CD4-positive, alpha-beta memory T cell (primary cell): ENCODE measurements at regions not wholly inside any gene's neighbourhood (a gene's known extent, or its start where the extent isn't known, plus 50 kb on each side); places are given as distances from the start of the nearest gene placed in this dataset.
"Not testable (repeated sequence)": the region's sequence is repeated elsewhere in the genome, so short reads cannot be mapped to it uniquely, and the experiment has no call there.

Source experiments
- CTCF ChIA-PET: fragments of 350-600 bp; sonication (Branson Sonifier 250); formaldehyde crosslinking; loops from one replicate; lab custom pipeline; 2021; ENCODE audit warnings: inconsistent platforms; ENCODE audit not compliant: partially characterized antibody; lab: Charles Lee
- POLR2A ChIA-PET: fragments of 350-600 bp; sonication (Branson Sonifier 250); formaldehyde crosslinking; loops from one replicate; lab custom pipeline; 2021; ENCODE audit not compliant: partially characterized antibody; lab: Charles Lee
- DNase-seq, 5 donors: peaks; one replicate each; pipeline versions ENCODE4 v3.0.0 to v3.0.0-alpha.2; 2020 to 2022; ENCODE audit warnings: mixed read lengths in 1 of 5
- H3K27ac ChIP-seq: one replicate; pipeline ENCODE4 v1.7.0; 2013; ENCODE audit warnings: low read depth, low read length
- H3K27me3 ChIP-seq: 2 replicates; pipeline ENCODE4 v1.7.0; 2013; ENCODE audit warnings: mild to moderate bottlenecking, low read length, moderate library complexity; ENCODE audit not compliant: insufficient read depth
- H3K36me3 ChIP-seq: 2 replicates; pipeline ENCODE4 v1.7.0; 2013; ENCODE audit warnings: mild to moderate bottlenecking, low read length, moderate library complexity; ENCODE audit not compliant: insufficient read depth
- H3K4me1 ChIP-seq: 2 replicates; pipeline ENCODE4 v1.7.0; 2013; ENCODE audit warnings: mild to moderate bottlenecking, low read length, moderate library complexity; ENCODE audit not compliant: insufficient read depth
- H3K4me3 ChIP-seq, 2 donors: one replicate each; pipeline ENCODE4 v1.7.0; 2013; ENCODE audit warnings: low read length in 2 of 2, mild to moderate bottlenecking in 1 of 2
- H3K9me3 ChIP-seq, 2 donors: one replicate each; pipeline ENCODE4 v1.7.0; 2013; ENCODE audit warnings: low read length in 2 of 2, control low read depth in 1 of 2; ENCODE audit not compliant: control insufficient read depth in 1 of 2
- H3K27ac Mint-ChIP-seq, 7 donors: one replicate each; pipeline ENCODE4 v1.8.0; 2020 to 2021; ENCODE audit warnings: mixed read lengths in 7 of 7, mild to moderate bottlenecking in 6 of 7, inconsistent platforms in 3 of 7, moderate library complexity in 3 of 7
- H3K27me3 Mint-ChIP-seq, 2 donors: one replicate each; pipeline ENCODE4 v1.8.0; 2020 to 2021; ENCODE audit warnings: mixed read lengths in 2 of 2
- H3K36me3 Mint-ChIP-seq, 2 donors: one replicate each; pipeline ENCODE4 v1.8.0; 2020 to 2021; ENCODE audit warnings: mixed read lengths in 2 of 2, inconsistent platforms in 1 of 2, mild to moderate bottlenecking in 1 of 2
- H3K4me1 Mint-ChIP-seq, 4 donors: one replicate each; pipeline ENCODE4 v1.8.0; 2020 to 2021; ENCODE audit warnings: mixed read lengths in 4 of 4, mild to moderate bottlenecking in 1 of 4
- H3K4me3 Mint-ChIP-seq, 8 donors: one replicate each; pipeline ENCODE4 v1.8.0; 2020 to 2021; ENCODE audit warnings: mixed read lengths in 8 of 8, mild to moderate bottlenecking in 7 of 8, moderate library complexity in 6 of 8, inconsistent platforms in 3 of 8
- H3K9me3 Mint-ChIP-seq, 8 donors: one replicate each; pipeline ENCODE4 v1.8.0; 2020 to 2021; ENCODE audit warnings: mixed read lengths in 8 of 8, mild to moderate bottlenecking in 5 of 8, inconsistent platforms in 3 of 8, moderate library complexity in 1 of 8
- intact Hi-C: fragments of 100-400 bp; cut with micrococcal nuclease; formaldehyde crosslinking; loops from one replicate; pipeline ENCODE4 v1.15.1; 2023

- H3K4me1 ChIP-seq, H3K9me3 Mint-ChIP-seq, CTCF ChIA-PET, H3K4me3 Mint-ChIP-seq, POLR2A ChIA-PET, H3K27ac ChIP-seq, H3K27ac Mint-ChIP-seq, H3K27me3 Mint-ChIP-seq, H3K36me3 ChIP-seq, intact Hi-C loops, H3K9me3 ChIP-seq, H3K4me1 Mint-ChIP-seq, H3K36me3 Mint-ChIP-seq, H3K4me3 ChIP-seq, H3K27me3 ChIP-seq, DNase-seq: not testable (repeated sequence)
These were observed 215.8 kb downstream of the FAM72C start for GRCh38 chr1:143755961-143756360.

- H3K4me3 ChIP-seq: no peak overlapping the region
- DNase-seq: no peak
- H3K27me3 ChIP-seq: no peaks in the 10 kb centered on the region
- no peak overlapping the region for H3K4me3 Mint-ChIP-seq
- no peak overlapping the region for H3K27ac Mint-ChIP-seq
- POLR2A ChIA-PET: no interaction called here
- no peaks in the 10 kb centered on the region for H3K4me1 Mint-ChIP-seq
- peaks cover 0 to 8% of the 10 kb centered on the region in 2 donors for H3K27me3 Mint-ChIP-seq
- no peaks in the 10 kb centered on the region for H3K4me1 ChIP-seq
- no peaks in the 10 kb centered on the region for H3K36me3 ChIP-seq
- no peak overlapping the region for H3K27ac ChIP-seq
- CTCF ChIA-PET: no interaction called here
- peaks cover 0 to 9% (median 0%) of the 10 kb centered on the region in 8 donors for H3K9me3 Mint-ChIP-seq
- no peaks in the 10 kb centered on the region for H3K9me3 ChIP-seq
- intact Hi-C loops: no loop called here
- no peaks in the 10 kb centered on the region for H3K36me3 Mint-ChIP-seq
These were observed 222.9 kb downstream of the FAM72C start for GRCh38 chr1:143748906-143749305.

GRCh38 chr1:143736562-143736961 is 235.2 kb downstream of the FAM72C start:
- Histone ChIP-seq H3K4me3 (no peak overlapping the region), H3K27ac (no peak overlapping the region), H3K36me3 (no peaks in the 10 kb centered on the region), H3K4me1 (no peaks in the 10 kb centered on the region), H3K9me3 (no peaks in the 10 kb centered on the region), H3K27me3 (no peaks in the 10 kb centered on the region)
- H3K9me3 Mint-ChIP-seq: peaks cover 0 to 3% (median 0%) of the 10 kb centered on the region in 8 donors
- no peaks in the 10 kb centered on the region for H3K4me1 Mint-ChIP-seq
- intact Hi-C loops: no loop called here
- no peak for DNase-seq
- CTCF ChIA-PET: no interaction called here
- H3K4me3 Mint-ChIP-seq: no peak overlapping the region
- POLR2A ChIA-PET: no interaction called here
- H3K27ac Mint-ChIP-seq: no peak overlapping the region
- no peaks in the 10 kb centered on the region for H3K36me3 Mint-ChIP-seq
- H3K27me3 Mint-ChIP-seq: peaks cover 24 to 32% of the 10 kb centered on the region in 2 donors

- Histone ChIP-seq H3K4me1 (no peaks in the 10 kb centered on the region), H3K27ac (no peak overlapping the region), H3K27me3 (no peaks in the 10 kb centered on the region), H3K36me3 (no peaks in the 10 kb centered on the region), H3K4me3 (no peak overlapping the region), H3K9me3 (no peaks in the 10 kb centered on the region)
- peaks cover 28 to 39% of the 10 kb centered on the region in 2 donors for H3K27me3 Mint-ChIP-seq
- no peaks in the 10 kb centered on the region for H3K4me1 Mint-ChIP-seq
- ChIA-PET CTCF (no interaction called here), POLR2A (no interaction called here)
- intact Hi-C loops: no loop called here
- peak overlapping the region in 1 of 8 donors; percentile 45 for H3K4me3 Mint-ChIP-seq
- DNase-seq: no peak
- no peak overlapping the region for H3K27ac Mint-ChIP-seq
- H3K9me3 Mint-ChIP-seq: peaks cover 0 to 3% (median 0%) of the 10 kb centered on the region in 8 donors
- no peaks in the 10 kb centered on the region for H3K36me3 Mint-ChIP-seq
These were observed 235.9 kb downstream of the FAM72C start for GRCh38 chr1:143735764-143736461.

- H3K4me3 Mint-ChIP-seq, H3K36me3 ChIP-seq, H3K9me3 Mint-ChIP-seq: not testable (repeated sequence)
These were observed 237.5 kb downstream of the FAM72C start for GRCh38 chr1:143734261-143734660.

GRCh38 chr1:143730890-143731289 is 240.9 kb downstream of the FAM72C start:
- H3K4me3 ChIP-seq, H3K9me3 Mint-ChIP-seq, H3K27ac Mint-ChIP-seq, H3K36me3 ChIP-seq, H3K36me3 Mint-ChIP-seq, H3K27me3 ChIP-seq, POLR2A ChIA-PET, H3K4me1 ChIP-seq, DNase-seq, H3K9me3 ChIP-seq, intact Hi-C loops, H3K4me1 Mint-ChIP-seq, CTCF ChIA-PET, H3K27ac ChIP-seq: not testable (repeated sequence)
- H3K27me3 Mint-ChIP-seq: peaks cover 34 to 42% of the 10 kb centered on the region in 2 donors
- peak overlapping the region in 1 of 8 donors; percentile 61 for H3K4me3 Mint-ChIP-seq

More at GRCh38 chr1:143734261-143734660, 237.5 kb downstream of the FAM72C start:
- H3K27me3 ChIP-seq, H3K4me3 ChIP-seq, DNase-seq, H3K9me3 ChIP-seq, intact Hi-C loops, H3K27ac ChIP-seq, H3K36me3 Mint-ChIP-seq, POLR2A ChIA-PET, CTCF ChIA-PET, H3K27ac Mint-ChIP-seq, H3K4me1 Mint-ChIP-seq, H3K4me1 ChIP-seq: not testable (repeated sequence)
- H3K27me3 Mint-ChIP-seq: peaks cover 32 to 39% of the 10 kb centered on the region in 2 donors

- H3K27me3 ChIP-seq, H3K9me3 Mint-ChIP-seq, H3K36me3 ChIP-seq, H3K4me3 ChIP-seq, H3K9me3 ChIP-seq, POLR2A ChIA-PET, H3K4me1 ChIP-seq, H3K4me1 Mint-ChIP-seq, CTCF ChIA-PET, intact Hi-C loops, H3K27ac ChIP-seq, H3K36me3 Mint-ChIP-seq: not testable (repeated sequence)
- Mint-ChIP-seq H3K4me3 (peak overlapping the region in 5 of 8 donors; percentile 31 to 77 (median 58)), H3K27me3 (peaks cover 28 to 33% of the 10 kb centered on the region in 2 donors), H3K27ac (peak overlapping the region in 5 of 7 donors; percentile 76 to 97 (median 87))
- peak in 4 of 5 donors; percentile 2 to 72 (median 66) for DNase-seq
These were observed 242.2 kb downstream of the FAM72C start for GRCh38 chr1:143729449-143730111.
